ENCODE measurements at regions not wholly inside any gene's neighbourhood (a gene's known extent, or its start where the extent isn't known, plus 50 kb on each side); places are given as distances from the start of the nearest gene placed in this dataset.

DNA sequence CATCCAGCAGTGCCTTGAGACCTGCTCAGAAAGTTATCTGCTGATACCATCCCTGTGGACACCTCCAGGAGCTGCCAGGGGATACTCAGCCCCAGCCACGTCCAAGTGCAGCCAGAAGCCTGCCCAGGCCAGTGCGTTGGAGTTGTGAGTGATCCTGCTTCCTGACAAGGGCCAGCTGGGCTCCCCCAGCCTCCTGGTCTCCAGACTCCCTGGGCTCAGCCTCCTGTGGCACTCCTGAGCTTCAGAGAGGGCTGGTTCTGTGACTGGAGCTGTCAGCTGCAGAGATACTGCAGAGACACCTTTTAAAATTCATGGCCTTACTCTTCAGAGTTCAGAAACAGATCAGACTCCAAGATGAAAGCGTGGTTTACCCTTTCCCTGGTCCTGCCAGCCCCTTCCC is 515.9 kb downstream of the CD83 start:
- H3K36me3 ChIP-seq (ENCODE audit: insufficient read depth in 1 of 2, low read depth in 1 of 2), result no peaks in the 10 kb centered on the region
- no peak overlapping the region for H3K27ac ChIP-seq
- DNase-seq (no peak), ATAC-seq (no peak)
- 67 to 78% (median 69%) methylated on average over 3 of the region's 3 CpGs for WGBS, 3 donors
- intact Hi-C loops (cut with DNase I), result no loop called here
- TF ChIP-seq, protein P1, sequence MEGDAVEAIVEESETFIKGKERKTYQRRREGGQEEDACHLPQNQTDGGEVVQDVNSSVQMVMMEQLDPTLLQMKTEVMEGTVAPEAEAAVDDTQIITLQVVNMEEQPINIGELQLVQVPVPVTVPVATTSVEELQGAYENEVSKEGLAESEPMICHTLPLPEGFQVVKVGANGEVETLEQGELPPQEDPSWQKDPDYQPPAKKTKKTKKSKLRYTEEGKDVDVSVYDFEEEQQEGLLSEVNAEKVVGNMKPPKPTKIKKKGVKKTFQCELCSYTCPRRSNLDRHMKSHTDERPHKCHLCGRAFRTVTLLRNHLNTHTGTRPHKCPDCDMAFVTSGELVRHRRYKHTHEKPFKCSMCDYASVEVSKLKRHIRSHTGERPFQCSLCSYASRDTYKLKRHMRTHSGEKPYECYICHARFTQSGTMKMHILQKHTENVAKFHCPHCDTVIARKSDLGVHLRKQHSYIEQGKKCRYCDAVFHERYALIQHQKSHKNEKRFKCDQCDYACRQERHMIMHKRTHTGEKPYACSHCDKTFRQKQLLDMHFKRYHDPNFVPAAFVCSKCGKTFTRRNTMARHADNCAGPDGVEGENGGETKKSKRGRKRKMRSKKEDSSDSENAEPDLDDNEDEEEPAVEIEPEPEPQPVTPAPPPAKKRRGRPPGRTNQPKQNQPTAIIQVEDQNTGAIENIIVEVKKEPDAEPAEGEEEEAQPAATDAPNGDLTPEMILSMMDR (IDR thresholded peaks at IDR 0.05), result no peak
- H3K4me3 ChIP-seq, result no peak overlapping the region
- H3K4me1 ChIP-seq, result peaks cover 7% of the 10 kb centered on the region
- no peaks in the 10 kb centered on the region for H3K27me3 ChIP-seq (ENCODE audit: insufficient read depth in 3 of 3, low read length in 2 of 3)
- H3K9me3 ChIP-seq, result no peaks in the 10 kb centered on the region

DNA sequence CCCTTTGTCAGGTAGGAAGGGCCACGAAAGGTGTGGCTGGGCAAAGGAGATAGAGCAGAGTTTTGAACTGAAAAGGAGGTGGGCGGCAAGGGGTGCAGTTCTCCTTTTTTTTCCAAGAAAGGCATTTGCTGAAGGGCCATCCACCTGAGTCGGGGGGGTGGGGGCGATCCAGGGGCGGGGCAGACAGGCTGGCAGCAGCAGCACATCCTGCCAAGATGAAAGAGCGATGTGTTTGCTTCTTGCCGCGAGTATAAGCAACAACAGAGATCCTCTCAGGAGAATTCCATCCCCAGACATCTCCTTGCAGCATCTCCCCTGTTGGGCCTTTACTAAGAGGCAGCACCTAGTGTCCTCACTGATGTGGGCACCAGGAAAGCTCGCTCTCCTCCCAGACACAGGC is 516.5 kb downstream of the CD83 start:
- TF ChIP-seq, protein P1 (IDR thresholded peaks at IDR 0.05), result no peak
- H3K27ac ChIP-seq, result no peak overlapping the region
- ATAC-seq (no peak), DNase-seq (no peak)
- intact Hi-C loops (cut with DNase I), result no loop called here
- no peaks in the 10 kb centered on the region for H3K9me3 ChIP-seq
- peaks cover 11% of the 10 kb centered on the region for H3K4me1 ChIP-seq
- no peak overlapping the region for H3K4me3 ChIP-seq
- no peaks in the 10 kb centered on the region for H3K27me3 ChIP-seq (ENCODE audit: insufficient read depth in 3 of 3, low read length in 2 of 3)
- no peaks in the 10 kb centered on the region for H3K36me3 ChIP-seq (ENCODE audit: insufficient read depth in 1 of 2, low read depth in 1 of 2)
- WGBS, 3 donors, result 87 to 91% (median 89%) methylated on average over 9 of the region's 9 CpGs

DNA sequence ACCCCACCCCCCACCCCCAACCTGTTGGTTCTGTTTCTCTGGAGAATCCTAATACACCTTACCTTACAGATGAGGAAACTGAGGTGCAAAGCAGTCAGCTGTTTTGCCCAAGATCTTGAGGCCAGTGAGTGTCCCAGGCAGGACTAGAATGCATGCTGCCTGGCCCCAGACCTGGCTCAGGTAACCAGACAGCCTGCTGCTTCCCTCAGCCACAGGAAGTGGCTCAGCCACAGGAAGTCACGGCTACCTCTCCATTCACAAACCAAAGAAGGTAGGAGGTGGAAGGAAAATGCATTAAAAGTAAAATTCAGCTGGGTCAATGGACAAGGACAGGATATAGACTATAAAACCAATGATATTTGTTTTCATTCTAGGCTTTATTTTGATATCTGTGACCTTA is 517.6 kb downstream of the CD83 start:
- WGBS, 3 donors, result 0 to 4% (median 0%) methylated on average over 1 of the region's 1 CpG
- Histone ChIP-seq H3K27ac (no peak overlapping the region), H3K36me3 (ENCODE audit: insufficient read depth in 1 of 2, low read depth in 1 of 2) (no peaks in the 10 kb centered on the region), H3K27me3 (ENCODE audit: insufficient read depth in 3 of 3, low read length in 2 of 3) (no peaks in the 10 kb centered on the region), H3K9me3 (no peaks in the 10 kb centered on the region), H3K4me1 (peaks cover 21% of the 10 kb centered on the region), H3K4me3 (no peak overlapping the region)
- no peak for DNase-seq
- TF ChIP-seq, protein P1 (IDR thresholded peaks at IDR 0.05), result no peak
- no peak for ATAC-seq
- intact Hi-C loops (cut with DNase I), result loop anchor here in 1 of 2 donors (5.0 kb wide), 2 partner anchors 93 to 242 kb away; no protein-coding TSS in a partner anchor

DNA sequence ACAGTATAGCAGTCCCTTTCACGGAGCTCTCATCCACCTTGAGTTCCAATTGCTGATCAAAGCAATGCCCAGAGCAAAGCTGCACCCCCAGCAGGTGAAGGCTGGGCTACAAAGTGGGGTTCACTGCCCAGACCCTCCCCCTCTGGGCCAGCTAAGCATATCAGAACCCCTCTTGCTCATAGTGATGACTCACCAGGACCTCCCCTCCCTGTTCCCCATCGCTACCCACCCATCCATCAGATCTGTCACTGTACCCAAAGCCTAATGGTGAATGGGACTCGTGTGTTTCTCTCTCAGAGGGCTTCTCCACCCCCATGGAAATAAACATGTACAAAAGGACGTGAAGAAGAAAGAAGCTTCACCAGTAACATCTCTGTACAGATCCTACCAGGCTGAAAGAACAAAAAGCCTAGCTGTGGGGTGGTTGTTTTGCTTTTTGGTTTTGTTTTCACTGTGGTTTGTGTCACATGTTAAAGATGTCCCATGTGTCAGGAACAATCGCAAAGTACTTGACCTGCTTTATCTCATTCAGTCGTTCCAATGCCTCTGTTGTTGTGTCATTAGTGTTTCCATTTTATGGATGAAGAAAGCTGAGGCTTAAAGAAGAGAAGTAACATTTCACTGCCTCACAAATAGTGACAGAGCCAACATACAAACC is 518.5 kb downstream of the CD83 start:
- DNase-seq (no peak), ATAC-seq (no peak)
- H3K36me3 ChIP-seq (ENCODE audit: insufficient read depth in 1 of 2, low read depth in 1 of 2), result no peaks in the 10 kb centered on the region
- 82 to 87% (median 87%) methylated on average over 6 of the region's 6 CpGs for WGBS, 3 donors
- H3K4me3 ChIP-seq, result no peak overlapping the region
- peaks cover 27% of the 10 kb centered on the region for H3K4me1 ChIP-seq
- H3K27me3 ChIP-seq (ENCODE audit: insufficient read depth in 3 of 3, low read length in 2 of 3), result no peaks in the 10 kb centered on the region
- intact Hi-C loops (cut with DNase I), result loop anchor here in 1 of 2 donors (5.0 kb wide), 2 partner anchors 94 to 241 kb away; no protein-coding TSS in a partner anchor
- no peaks in the 10 kb centered on the region for H3K9me3 ChIP-seq
- no peak overlapping the region for H3K27ac ChIP-seq
- TF ChIP-seq, protein P1 (IDR thresholded peaks at IDR 0.05), result no peak
